GM23248 (cell line): ENCODE measurements at regions not wholly inside any gene's neighbourhood (a gene's known extent, or its start where the extent isn't known, plus 50 kb on each side); places are given as distances from the start of the nearest gene placed in this dataset.

Experiments used
- DNase-seq: peaks from one replicate; pipeline ENCODE4 v3.0.0-alpha.2; 2015
- H2AFZ ChIP-seq: fragments of 200-600 bp; sonication (generic); 2 replicates; pipeline ENCODE4 v1.6.1; 2016; ENCODE audit warnings: antibody characterized with exemption
- H3F3A ChIP-seq: fragments of 200-600 bp; sonication (generic); 2 replicates; pipeline ENCODE4 v1.6.1; 2016; ENCODE audit warnings: mild to moderate bottlenecking, antibody characterized with exemption, mixed run types; ENCODE audit not compliant: insufficient read depth
- H3K27ac ChIP-seq: fragments of 200-600 bp; sonication (generic); 2 replicates; pipeline ENCODE4 v1.5.1; 2016; ENCODE audit warnings: mild to moderate bottlenecking
- H3K27me3 ChIP-seq: fragments of 200-600 bp; sonication (generic); replicated peaks from 2 replicates; pipeline ENCODE4 v1.6.1; 2016; ENCODE audit warnings: mild to moderate bottlenecking; ENCODE audit not compliant: insufficient read depth
- H3K36me3 ChIP-seq: fragments of 200-600 bp; sonication (generic); 2 replicates; pipeline ENCODE4 v1.6.1; 2016; ENCODE audit warnings: low read depth, mild to moderate bottlenecking
- H3K4me1 ChIP-seq: fragments of 200-600 bp; sonication (generic); 2 replicates; pipeline ENCODE4 v1.6.1; 2016; ENCODE audit warnings: mild to moderate bottlenecking; ENCODE audit not compliant: insufficient read depth
- H3K4me2 ChIP-seq: fragments of 200-600 bp; sonication (generic); one replicate; pipeline ENCODE4 v1.6.1; 2016; ENCODE audit warnings: mild to moderate bottlenecking; ENCODE audit not compliant: unreplicated experiment
- H3K4me3 ChIP-seq: fragments of 200-600 bp; sonication (generic); 2 replicates; pipeline ENCODE4 v1.5.1; 2016; ENCODE audit warnings: mild to moderate bottlenecking
- H3K79me2 ChIP-seq: fragments of 200-600 bp; sonication (generic); 2 replicates; pipeline ENCODE4 v1.6.1; 2016; ENCODE audit warnings: mild to moderate bottlenecking; ENCODE audit not compliant: insufficient read depth
- H3K9ac ChIP-seq: fragments of 200-600 bp; sonication (generic); 2 replicates; pipeline ENCODE4 v1.6.1; 2016; ENCODE audit warnings: mild to moderate bottlenecking
- H3K9me2 ChIP-seq: fragments of 200-600 bp; sonication (generic); 2 replicates; pipeline ENCODE4 v1.6.1; 2016; ENCODE audit warnings: mixed run types, mild to moderate bottlenecking, moderate library complexity; ENCODE audit not compliant: insufficient read depth
- H3K9me3 ChIP-seq: fragments of 200-600 bp; sonication (generic); one replicate; pipeline ENCODE4 v1.6.1; 2017; ENCODE audit warnings: low read depth
- H4K20me1 ChIP-seq: fragments of 200-600 bp; sonication (generic); 2 replicates; pipeline ENCODE4 v1.6.0; 2016; ENCODE audit not compliant: insufficient read depth
- EZH2 ChIP-seq: fragments of 200-600 bp; sonication (generic); IDR thresholded peaks from 2 replicates; pipeline ENCODE4 v1.6.1; 2018; ENCODE audit warnings: antibody characterized with exemption, mild to moderate bottlenecking; ENCODE audit not compliant: insufficient read depth, poor library complexity, severe bottlenecking
- EZH2phosphoT487 ChIP-seq: fragments of 200-600 bp; sonication (generic); IDR thresholded peaks from 2 replicates; pipeline ENCODE4 v1.6.1; 2018; ENCODE audit warnings: antibody characterized with exemption, moderate library complexity, mild to moderate bottlenecking, low read depth; ENCODE audit not compliant: insufficient read depth
- WGBS, 2 experiments: methylation state at CpG; one replicate each; pipeline ENCODE4 v1.1.6; 2015 to 2017; ENCODE audit warnings: low lambda C conversion rate in 2 of 2, low coverage in 1 of 2; ENCODE audit errors: missing lambda C conversion rate in 2 of 2; 5-methylcytosine and 5-hydroxymethylcytosine counted together
- in situ Hi-C: fragments of 300-500 bp; cut with MboI; formaldehyde crosslinking; loops from 2 replicates; pipeline ENCODE4 v1.15.0; 2020

DNA sequence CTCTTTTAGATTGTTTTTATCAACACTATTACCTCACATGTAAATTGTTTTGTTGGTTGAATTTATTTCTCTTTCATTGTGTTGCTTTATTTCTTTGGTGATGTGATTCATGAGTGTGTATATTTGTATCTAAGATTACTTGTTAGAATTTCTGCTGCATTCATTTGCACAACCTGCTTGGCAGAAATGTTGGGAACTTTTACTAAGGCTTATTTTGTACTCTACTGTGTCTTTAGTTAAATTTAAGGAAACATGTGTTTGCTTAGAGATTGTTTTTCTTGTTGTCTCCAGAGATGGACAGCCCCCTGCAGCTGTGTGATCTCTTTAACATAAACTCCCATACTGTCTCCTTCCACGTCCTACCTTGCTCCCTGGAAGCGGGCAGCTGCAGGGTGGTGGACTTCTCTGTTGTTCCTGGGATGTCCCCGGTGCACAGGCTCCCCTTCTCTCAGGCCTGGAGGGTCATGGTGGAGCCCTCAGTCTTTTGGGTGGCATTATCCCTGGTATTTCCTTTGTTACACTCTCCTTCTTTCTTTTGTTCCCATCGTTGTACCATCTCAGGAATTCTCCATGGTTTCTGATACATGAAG lies 212.0 kb upstream of the SPRY2 start:
- DNase-seq = no peak
- Histone ChIP-seq H3K4me3 (no peak overlapping the region), H3K79me2 (no peaks in the 10 kb centered on the region), H3F3A (no peaks in the 10 kb centered on the region), H3K4me1 (no peaks in the 10 kb centered on the region), H4K20me1 (no peaks in the 10 kb centered on the region), H3K9me2 (no peaks in the 10 kb centered on the region), H3K27me3 (no peaks in the 10 kb centered on the region), H2AFZ (no peak overlapping the region), H3K27ac (no peak overlapping the region), H3K4me2 (no peak overlapping the region), H3K9ac (no peak overlapping the region), H3K36me3 (no peaks in the 10 kb centered on the region), H3K9me3 (no peaks in the 10 kb centered on the region)
- TF ChIP-seq EZH2 (no peak), EZH2phosphoT487 (no peak)
- 23 to 25% methylated on average over 4 of the region's 4 CpGs for WGBS, 2 experiments
- in situ Hi-C loops = no loop called here

DNA sequence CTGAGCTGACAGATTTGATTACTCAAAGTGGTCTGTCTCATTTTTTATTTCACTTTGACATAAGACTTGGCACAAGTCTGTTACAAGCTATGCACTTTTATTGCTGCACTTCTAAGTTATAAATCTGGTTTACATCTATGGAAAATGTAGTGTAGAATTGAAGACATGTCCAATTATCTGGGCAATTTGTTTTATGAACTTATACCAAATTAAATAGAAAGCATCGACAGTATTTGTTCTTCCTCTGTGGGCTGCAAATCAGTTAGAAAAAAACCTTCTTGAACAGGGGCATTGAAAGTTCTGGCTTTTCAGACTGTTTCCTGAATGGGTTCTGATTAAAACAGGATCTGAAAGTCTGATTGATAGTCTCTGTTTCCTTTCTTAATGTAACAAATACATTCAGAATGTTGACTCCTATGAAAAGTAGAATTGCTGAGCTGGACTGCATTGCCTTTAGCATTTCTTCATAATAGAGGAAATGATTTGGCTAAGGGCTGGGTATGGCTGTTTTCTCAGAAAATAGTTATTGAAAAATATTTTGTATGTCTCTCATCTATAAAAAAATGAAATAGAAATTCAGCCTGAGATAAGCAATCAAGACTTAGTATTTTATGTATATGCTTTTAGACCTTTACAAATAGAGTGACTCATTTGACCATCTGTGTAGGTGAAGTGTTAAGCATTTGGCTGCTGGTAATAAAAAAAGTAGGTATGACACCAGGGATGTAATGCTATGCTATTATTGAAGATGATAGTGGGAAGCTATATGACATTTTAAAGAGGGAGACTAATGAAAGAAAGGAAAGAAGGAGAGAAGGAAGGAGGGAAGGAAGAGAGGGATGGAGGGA lies 210.9 kb upstream of the SPRY2 start:
- no peak for DNase-seq
- no peak overlapping the region for H3K9ac ChIP-seq
- no peaks in the 10 kb centered on the region for H3K27me3 ChIP-seq
- H3K9me2 ChIP-seq = no peaks in the 10 kb centered on the region
- H3K4me1 ChIP-seq = no peaks in the 10 kb centered on the region
- no peaks in the 10 kb centered on the region for H3K9me3 ChIP-seq
- TF ChIP-seq EZH2phosphoT487 (no peak), EZH2 (no peak)
- no peak overlapping the region for H3K4me2 ChIP-seq
- no peak overlapping the region for H3K27ac ChIP-seq
- no peaks in the 10 kb centered on the region for H3K79me2 ChIP-seq
- H4K20me1 ChIP-seq = no peaks in the 10 kb centered on the region
- no peaks in the 10 kb centered on the region for H3F3A ChIP-seq
- no peaks in the 10 kb centered on the region for H3K36me3 ChIP-seq
- H3K4me3 ChIP-seq = no peak overlapping the region
- in situ Hi-C loops = no loop called here
- H2AFZ ChIP-seq = no peak overlapping the region
- WGBS, 2 experiments = 0 to 11% methylated on average over 1 of the region's 1 CpG

DNA sequence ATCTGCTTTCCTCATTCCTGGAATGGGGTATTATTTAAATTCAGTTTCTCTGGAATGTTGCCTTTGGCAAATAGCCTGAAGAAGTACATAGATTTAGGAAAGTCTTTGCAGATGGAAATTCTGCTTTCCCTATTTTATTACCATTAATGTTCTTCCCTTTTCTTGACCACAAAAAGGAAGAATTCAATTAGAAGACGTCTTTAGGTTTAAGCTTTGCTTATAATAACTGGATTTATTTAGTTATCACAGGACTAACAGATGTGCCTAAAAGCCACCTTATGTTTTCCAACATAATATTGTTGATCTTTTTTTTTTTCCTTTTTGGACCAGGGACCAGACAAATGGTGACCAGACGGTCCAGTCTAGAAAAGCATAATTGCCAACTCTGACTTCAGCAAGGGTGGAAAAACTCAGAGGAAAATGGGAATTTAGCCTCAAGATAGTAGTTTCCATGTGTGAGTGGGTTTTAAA lies 210.1 kb upstream of the SPRY2 start:
- Histone ChIP-seq H3K9me2 (no peaks in the 10 kb centered on the region), H3K36me3 (no peaks in the 10 kb centered on the region), H3K4me1 (no peaks in the 10 kb centered on the region), H3K27ac (no peak overlapping the region), H3K4me2 (no peak overlapping the region), H3F3A (no peaks in the 10 kb centered on the region), H2AFZ (no peak overlapping the region), H3K9ac (no peak overlapping the region), H3K27me3 (no peaks in the 10 kb centered on the region), H3K9me3 (no peaks in the 10 kb centered on the region), H4K20me1 (no peaks in the 10 kb centered on the region), H3K79me2 (no peaks in the 10 kb centered on the region), H3K4me3 (no peak overlapping the region)
- DNase-seq = no peak
- TF ChIP-seq EZH2 = no peak
- TF ChIP-seq EZH2phosphoT487 = no peak
- WGBS, 2 experiments = 7 to 13% methylated on average over 2 of the region's 2 CpGs
- in situ Hi-C loops = no loop called here

DNA sequence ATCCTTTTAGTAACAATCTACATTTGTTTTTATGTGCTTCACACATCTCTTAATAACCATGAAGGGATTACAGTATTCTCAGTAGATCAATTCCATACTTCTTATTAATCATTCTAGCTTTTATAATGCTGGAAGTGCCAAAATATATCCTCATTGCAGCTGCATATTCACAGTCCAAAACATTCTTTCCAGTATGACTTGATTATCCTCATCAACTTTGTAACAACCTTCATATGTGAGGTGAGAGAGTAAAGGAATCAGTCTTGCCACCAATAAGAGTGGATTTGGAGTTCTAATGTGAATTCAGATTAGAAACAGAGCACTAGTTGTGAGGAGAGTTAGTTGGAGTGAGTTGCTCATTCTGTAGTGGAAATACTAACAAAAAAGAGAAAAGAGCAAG lies 208.0 kb upstream of the SPRY2 start:
- Histone ChIP-seq H3K9me3 (no peaks in the 10 kb centered on the region), H3K9me2 (no peaks in the 10 kb centered on the region), H4K20me1 (no peaks in the 10 kb centered on the region), H2AFZ (no peak overlapping the region), H3K9ac (no peak overlapping the region), H3K36me3 (no peaks in the 10 kb centered on the region), H3K4me1 (no peaks in the 10 kb centered on the region), H3F3A (no peaks in the 10 kb centered on the region), H3K79me2 (no peaks in the 10 kb centered on the region), H3K27me3 (no peaks in the 10 kb centered on the region), H3K27ac (no peak overlapping the region), H3K4me2 (no peak overlapping the region), H3K4me3 (no peak overlapping the region)
- no peak for DNase-seq
- TF ChIP-seq EZH2 (no peak), EZH2phosphoT487 (no peak)
- in situ Hi-C loops = no loop called here
